BLaER1 treated with 17β-estradiol and CSF1 and Interleukin-3, amounts not matched to agents 10 nM and 100 nM (cell line): ENCODE measurements at regions not wholly inside any gene's neighbourhood (a gene's known extent, or its start where the extent isn't known, plus 50 kb on each side); places are given as distances from the start of the nearest gene placed in this dataset.
A peak's percentile ranks its signal among the peaks of the same experiment; 100 is the strongest.
"Not testable (repeated sequence)": the region's sequence is repeated elsewhere in the genome, so short reads cannot be mapped to it uniquely, and the experiment has no call there.

Source experiments
- H3K27ac ChIP-seq, 11 experiments: shearing (Covaris generic); formaldehyde crosslinking; 2 replicates each; pipeline ENCODE4 v1.8.1; 2022
- H3K27me3 ChIP-seq, 11 experiments: shearing (Covaris generic); formaldehyde crosslinking; 2 replicates each; pipeline ENCODE4 v1.8.1; 2022
- H3K36me3 ChIP-seq, 11 experiments: shearing (Covaris generic); formaldehyde crosslinking; 2 replicates each; pipeline ENCODE4 v1.8.1; 2022
- H3K4me1 ChIP-seq, 10 experiments: shearing (Covaris generic); formaldehyde crosslinking; 2 replicates each; pipeline ENCODE4 v1.8.1; 2022
- H3K4me2 ChIP-seq, 11 experiments: shearing (Covaris generic); formaldehyde crosslinking; 2 replicates each; pipeline ENCODE4 v1.8.1; 2022
- H3K4me3 ChIP-seq, 10 experiments: shearing (Covaris generic); formaldehyde crosslinking; 2 replicates each; pipeline ENCODE4 v1.8.1; 2022
- H3K9ac ChIP-seq, 11 experiments: shearing (Covaris generic); formaldehyde crosslinking; 2 replicates each; pipeline ENCODE4 v1.8.1; 2022
- H3K9me3 ChIP-seq, 11 experiments: shearing (Covaris generic); formaldehyde crosslinking; replicated peaks in 1 of 11; 2 replicates each; pipeline ENCODE4 v1.8.1; 2022
- H4K20me1 ChIP-seq, 11 experiments: shearing (Covaris generic); formaldehyde crosslinking; 2 replicates each; pipeline ENCODE4 v1.8.1; 2022
- Cebpa-rat ChIP-seq, 11 experiments: shearing (Covaris generic); IDR thresholded peaks; 2 replicates each; pipeline ENCODE4 v1.8.1; 2022

- no peak for TF ChIP-seq Cebpa-rat (IDR thresholded peaks at IDR 0.05)
- H3K4me2 ChIP-seq = no peak overlapping the region
- no peaks in the 10 kb centered on the region for H3K27me3 ChIP-seq
- H3K27ac ChIP-seq = no peak overlapping the region
- no peaks in the 10 kb centered on the region for H4K20me1 ChIP-seq
- H3K4me3 ChIP-seq = no peak overlapping the region
- H3K9me3 ChIP-seq = no peaks in the 10 kb centered on the region
- H3K9ac ChIP-seq = no peak overlapping the region
- no peaks in the 10 kb centered on the region for H3K4me1 ChIP-seq
- H3K36me3 ChIP-seq = no peaks in the 10 kb centered on the region
These were observed 833.4 kb upstream of the GOT2 start for GRCh38 chr16:59567496-59567895.

- Histone ChIP-seq H3K9me3 (no peaks in the 10 kb centered on the region), H3K27ac (no peak overlapping the region), H3K9ac (no peak overlapping the region), H3K36me3 (no peaks in the 10 kb centered on the region), H4K20me1 (no peaks in the 10 kb centered on the region), H3K4me2 (no peak overlapping the region), H3K27me3 (no peaks in the 10 kb centered on the region), H3K4me1 (no peaks in the 10 kb centered on the region), H3K4me3 (no peak overlapping the region)
- TF ChIP-seq Cebpa-rat (IDR thresholded peaks at IDR 0.05) = no peak
These were observed 832.3 kb upstream of the GOT2 start for GRCh38 chr16:59566446-59566845.

GRCh38 chr16:59558679-59559078 is 824.6 kb upstream of the GOT2 start:
- H4K20me1 ChIP-seq = no peaks in the 10 kb centered on the region
- H3K4me1 ChIP-seq = no peaks in the 10 kb centered on the region
- TF ChIP-seq Cebpa-rat (IDR thresholded peaks at IDR 0.05) = no peak
- no peak overlapping the region for H3K27ac ChIP-seq
- no peak overlapping the region for H3K9ac ChIP-seq
- no peaks in the 10 kb centered on the region for H3K27me3 ChIP-seq
- no peak overlapping the region for H3K4me2 ChIP-seq
- H3K36me3 ChIP-seq = no peaks in the 10 kb centered on the region
- H3K4me3 ChIP-seq = no peak overlapping the region
- no peaks in the 10 kb centered on the region for H3K9me3 ChIP-seq

GRCh38 chr16:59552164-59552563 is 818.0 kb upstream of the GOT2 start:
- no peaks in the 10 kb centered on the region for H3K36me3 ChIP-seq
- no peaks in the 10 kb centered on the region for H3K27me3 ChIP-seq
- no peak overlapping the region for H3K27ac ChIP-seq
- no peak overlapping the region for H3K4me2 ChIP-seq
- no peak overlapping the region for H3K4me3 ChIP-seq
- TF ChIP-seq Cebpa-rat (IDR thresholded peaks at IDR 0.05) = no peak
- H3K4me1 ChIP-seq = no peaks in the 10 kb centered on the region
- no peaks in the 10 kb centered on the region for H4K20me1 ChIP-seq
- H3K9ac ChIP-seq = no peak overlapping the region
- no peaks in the 10 kb centered on the region for H3K9me3 ChIP-seq

- Histone ChIP-seq H3K4me3 (no peak overlapping the region), H4K20me1 (no peaks in the 10 kb centered on the region), H3K4me1 (peaks cover 0 to 20% (median 0%) of the 10 kb centered on the region in 10 experiments; a peak in 6 of 20 replicates), H3K4me2 (no peak overlapping the region), H3K9ac (no peak overlapping the region), H3K9me3 (no peaks in the 10 kb centered on the region), H3K36me3 (no peaks in the 10 kb centered on the region), H3K27me3 (no peaks in the 10 kb centered on the region), H3K27ac (no peak overlapping the region)
- no peak for TF ChIP-seq Cebpa-rat (IDR thresholded peaks at IDR 0.05)
These were observed 811.6 kb upstream of the GOT2 start for GRCh38 chr16:59545721-59546120.

GRCh38 chr16:59543641-59544040 is 809.5 kb upstream of the GOT2 start:
- no peaks in the 10 kb centered on the region for H4K20me1 ChIP-seq
- no peaks in the 10 kb centered on the region for H3K36me3 ChIP-seq
- no peaks in the 10 kb centered on the region for H3K9me3 ChIP-seq
- peaks cover 0 to 20% (median 0%) of the 10 kb centered on the region in 10 experiments; a peak in 6 of 20 replicates for H3K4me1 ChIP-seq
- no peak for TF ChIP-seq Cebpa-rat (IDR thresholded peaks at IDR 0.05)
- no peaks in the 10 kb centered on the region for H3K27me3 ChIP-seq
- no peak overlapping the region for H3K9ac ChIP-seq
- peak overlapping the region in 1 of 11 experiments; percentile 25; a peak in 2 of 22 replicates for H3K27ac ChIP-seq
- H3K4me2 ChIP-seq = peak overlapping the region in 4 of 11 experiments; percentile 29 to 59 (median 40); a peak in 5 of 22 replicates
- H3K4me3 ChIP-seq = no peak overlapping the region

- no peaks in the 10 kb centered on the region for H3K27me3 ChIP-seq
- no peak overlapping the region for H3K9ac ChIP-seq
- H3K4me2 ChIP-seq = no peak overlapping the region
- H3K4me3 ChIP-seq = no peak overlapping the region
- H3K4me1 ChIP-seq = peaks cover 0 to 30% (median 0%) of the 10 kb centered on the region in 10 experiments; a peak in 6 of 20 replicates
- no peak for TF ChIP-seq Cebpa-rat (IDR thresholded peaks at IDR 0.05)
- no peaks in the 10 kb centered on the region for H4K20me1 ChIP-seq
- H3K27ac ChIP-seq = no peak overlapping the region
- no peaks in the 10 kb centered on the region for H3K36me3 ChIP-seq
- peaks cover 0 to 9% (median 0%) of the 10 kb centered on the region in 11 experiments; a peak in 4 of 22 replicates for H3K9me3 ChIP-seq
These were observed 806.5 kb upstream of the GOT2 start for GRCh38 chr16:59540621-59541020.

- Histone ChIP-seq H3K36me3 (no peaks in the 10 kb centered on the region), H3K9me3 (peaks cover 0 to 9% (median 0%) of the 10 kb centered on the region in 11 experiments; a peak in 4 of 22 replicates), H3K4me3 (no peak overlapping the region), H3K4me1 (peaks cover 0 to 25% (median 0%) of the 10 kb centered on the region in 10 experiments; a peak in 5 of 20 replicates), H3K27me3 (no peaks in the 10 kb centered on the region), H3K4me2 (peak overlapping the region in 2 of 11 experiments; percentile 69 to 80; a peak in 3 of 22 replicates), H3K27ac (peak overlapping the region in 1 of 11 experiments; percentile 19; a peak in 1 of 22 replicates), H4K20me1 (no peaks in the 10 kb centered on the region), H3K9ac (no peak overlapping the region)
- no peak for TF ChIP-seq Cebpa-rat (IDR thresholded peaks at IDR 0.05)
These were observed 801.2 kb upstream of the GOT2 start for GRCh38 chr16:59535298-59535697.

GRCh38 chr16:59527206-59527997 is 793.3 kb upstream of the GOT2 start:
- H3K9me3 ChIP-seq = no peaks in the 10 kb centered on the region
- no peak for TF ChIP-seq Cebpa-rat (IDR thresholded peaks at IDR 0.05)
- no peaks in the 10 kb centered on the region for H3K36me3 ChIP-seq
- H3K4me1 ChIP-seq = no peaks in the 10 kb centered on the region
- H3K4me2 ChIP-seq = no peak overlapping the region
- no peak overlapping the region for H3K27ac ChIP-seq
- no peak overlapping the region for H3K9ac ChIP-seq
- no peaks in the 10 kb centered on the region for H4K20me1 ChIP-seq
- H3K4me3 ChIP-seq = no peak overlapping the region
- H3K27me3 ChIP-seq = no peaks in the 10 kb centered on the region

GRCh38 chr16:59522826-59523225 is 788.7 kb upstream of the GOT2 start:
- no peaks in the 10 kb centered on the region for H3K9me3 ChIP-seq

GRCh38 chr16:59518721-59519120 is 784.6 kb upstream of the GOT2 start:
- not testable (repeated sequence) for H3K4me3 ChIP-seq, H4K20me1 ChIP-seq, H3K4me1 ChIP-seq, H3K9ac ChIP-seq, H3K36me3 ChIP-seq, H3K27ac ChIP-seq, H3K27me3 ChIP-seq, H3K9me3 ChIP-seq, H3K4me2 ChIP-seq

More at GRCh38 chr16:59522826-59523225, 788.7 kb upstream of the GOT2 start:
- H3K27ac ChIP-seq = no peak overlapping the region
- H3K36me3 ChIP-seq = no peaks in the 10 kb centered on the region
- no peak overlapping the region for H3K4me3 ChIP-seq
- H3K9ac ChIP-seq = no peak overlapping the region
- no peaks in the 10 kb centered on the region for H3K27me3 ChIP-seq
- no peak for TF ChIP-seq Cebpa-rat (IDR thresholded peaks at IDR 0.05)
- H3K4me1 ChIP-seq = no peaks in the 10 kb centered on the region
- no peak overlapping the region for H3K4me2 ChIP-seq
- no peaks in the 10 kb centered on the region for H4K20me1 ChIP-seq
